Ascending aorta (tissue), 2 donors: ENCODE measurements at regions not wholly inside any gene's neighbourhood (a gene's known extent, or its start where the extent isn't known, plus 50 kb on each side); places are given as distances from the start of the nearest gene placed in this dataset.

ENCODE experiments used
- DNase-seq, 2 donors: peaks; one replicate each; pipeline ENCODE4 v3.0.0-alpha.2; 2019; ENCODE audit warnings: low spot score in 2 of 2
- H3K27ac ChIP-seq, 2 donors: fragments of 200-600 bp; sonication (generic); one replicate each; pipeline ENCODE4 v1.5.1; 2016 to 2017; ENCODE audit warnings: mild to moderate bottlenecking in 1 of 2
- H3K27me3 ChIP-seq: fragments of 200-600 bp; sonication (generic); one replicate; pipeline ENCODE4 v1.5.1; 2017
- H3K36me3 ChIP-seq, 2 donors: fragments of 200-600 bp; sonication (generic); one replicate each; pipeline ENCODE4 v1.5.1; 2016
- H3K4me1 ChIP-seq, 2 donors: fragments of 200-600 bp; sonication (generic); one replicate each; pipeline ENCODE4 v1.5.1; 2016 to 2017; ENCODE audit warnings: mild to moderate bottlenecking in 1 of 2
- H3K4me3 ChIP-seq, 2 donors: fragments of 200-600 bp; sonication (generic); one replicate each; pipeline ENCODE4 v1.5.1; 2016 to 2017; ENCODE audit warnings: mild to moderate bottlenecking in 1 of 2
- H3K9me3 ChIP-seq, 2 donors: fragments of 200-600 bp; sonication (generic); one replicate each; pipeline ENCODE4 v1.5.1; 2016
- CTCF ChIP-seq, 3 experiments: fragments of 200-600 bp in 2 of 3; fragments of 450-650 bp in 1 of 3; sonication (generic) in 2 of 3; IDR thresholded peaks; one replicate each; pipeline ENCODE4 v1.5.1; 2016 to 2019; ENCODE audit warnings: antibody characterized with exemption in 3 of 3, mild to moderate bottlenecking in 1 of 3, moderate library complexity in 1 of 3
- intact Hi-C: fragments of 100-400 bp; cut with DNase I; formaldehyde crosslinking; loops from one replicate; pipeline ENCODE4 v1.15.1; 2023

DNA sequence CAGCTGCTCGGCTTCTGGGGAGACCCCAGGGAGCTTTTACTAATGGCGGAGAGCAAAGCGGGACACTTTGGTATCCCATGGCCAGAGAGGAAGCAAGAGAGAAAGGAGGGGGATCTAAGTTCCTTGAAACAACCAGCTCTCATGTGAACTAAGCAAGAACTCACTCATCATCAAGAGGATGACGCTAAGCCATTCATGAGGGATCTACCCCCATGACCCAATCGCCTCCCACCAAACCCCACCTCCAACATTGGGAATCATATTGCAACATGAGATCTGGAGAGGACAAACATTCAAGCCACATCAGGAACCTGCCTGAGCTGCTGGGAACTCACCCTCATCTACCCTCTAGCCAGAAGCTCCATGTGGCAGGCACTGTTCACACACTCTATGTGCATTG lies 372.1 kb upstream of the RUNX1 start:
- no peaks in the 10 kb centered on the region for H3K27me3 ChIP-seq
- peaks cover 0 to 12% of the 10 kb centered on the region in 2 donors for H3K9me3 ChIP-seq
- H3K4me3 ChIP-seq, result no peak overlapping the region
- no peaks in the 10 kb centered on the region for H3K36me3 ChIP-seq
- H3K27ac ChIP-seq, result no peak overlapping the region
- intact Hi-C loops, result no loop called here
- TF ChIP-seq CTCF (IDR thresholded peaks at IDR 0.05), result no peak
- H3K4me1 ChIP-seq, result no peaks in the 10 kb centered on the region
- DNase-seq, result no peak

DNA sequence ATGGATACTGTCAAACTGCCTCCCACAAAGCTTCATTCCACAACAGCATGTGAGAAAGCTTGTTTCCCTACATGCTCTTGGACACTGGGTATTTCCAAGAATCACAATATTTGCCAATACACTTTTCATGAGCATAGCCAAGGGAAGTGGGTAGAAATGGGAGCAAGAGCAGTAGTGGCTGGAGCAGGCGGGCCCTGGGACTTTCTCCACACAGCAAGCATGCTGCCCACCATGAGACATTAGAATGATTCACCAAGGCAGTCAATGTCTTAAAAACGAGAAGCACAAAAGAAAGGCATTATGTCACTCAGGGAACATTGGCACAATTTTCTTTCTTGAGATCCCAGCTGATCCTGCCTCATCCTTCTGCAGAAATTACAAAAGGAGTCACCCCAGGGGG lies 371.6 kb upstream of the RUNX1 start:
- Histone ChIP-seq H3K4me3 (no peak overlapping the region), H3K27ac (no peak overlapping the region), H3K36me3 (no peaks in the 10 kb centered on the region), H3K9me3 (peaks cover 0 to 12% of the 10 kb centered on the region in 2 donors), H3K27me3 (no peaks in the 10 kb centered on the region), H3K4me1 (no peaks in the 10 kb centered on the region)
- DNase-seq, result no peak
- TF ChIP-seq CTCF (IDR thresholded peaks at IDR 0.05), result no peak
- intact Hi-C loops, result no loop called here

GRCh38 chr21:35417762-35418161 lies 368.7 kb upstream of the RUNX1 start:
- no peaks in the 10 kb centered on the region for H3K36me3 ChIP-seq
- intact Hi-C loops, result no loop called here
- H3K4me1 ChIP-seq, result no peaks in the 10 kb centered on the region
- TF ChIP-seq CTCF (IDR thresholded peaks at IDR 0.05), result no peak
- no peaks in the 10 kb centered on the region for H3K27me3 ChIP-seq
- DNase-seq, result no peak
- no peak overlapping the region for H3K27ac ChIP-seq
- H3K4me3 ChIP-seq, result no peak overlapping the region
- H3K9me3 ChIP-seq, result peaks cover 0 to 12% of the 10 kb centered on the region in 2 donors

- H3K36me3 ChIP-seq, result no peaks in the 10 kb centered on the region
- H3K4me1 ChIP-seq, result no peaks in the 10 kb centered on the region
- TF ChIP-seq CTCF (IDR thresholded peaks at IDR 0.05), result no peak
- intact Hi-C loops, result no loop called here
- peaks cover 0 to 6% of the 10 kb centered on the region in 2 donors for H3K9me3 ChIP-seq
- DNase-seq, result no peak
- no peaks in the 10 kb centered on the region for H3K27me3 ChIP-seq
- H3K4me3 ChIP-seq, result no peak overlapping the region
- H3K27ac ChIP-seq, result no peak overlapping the region
Observed at GRCh38 chr21:35416866-35417489, 367.9 kb upstream of the RUNX1 start.

DNA sequence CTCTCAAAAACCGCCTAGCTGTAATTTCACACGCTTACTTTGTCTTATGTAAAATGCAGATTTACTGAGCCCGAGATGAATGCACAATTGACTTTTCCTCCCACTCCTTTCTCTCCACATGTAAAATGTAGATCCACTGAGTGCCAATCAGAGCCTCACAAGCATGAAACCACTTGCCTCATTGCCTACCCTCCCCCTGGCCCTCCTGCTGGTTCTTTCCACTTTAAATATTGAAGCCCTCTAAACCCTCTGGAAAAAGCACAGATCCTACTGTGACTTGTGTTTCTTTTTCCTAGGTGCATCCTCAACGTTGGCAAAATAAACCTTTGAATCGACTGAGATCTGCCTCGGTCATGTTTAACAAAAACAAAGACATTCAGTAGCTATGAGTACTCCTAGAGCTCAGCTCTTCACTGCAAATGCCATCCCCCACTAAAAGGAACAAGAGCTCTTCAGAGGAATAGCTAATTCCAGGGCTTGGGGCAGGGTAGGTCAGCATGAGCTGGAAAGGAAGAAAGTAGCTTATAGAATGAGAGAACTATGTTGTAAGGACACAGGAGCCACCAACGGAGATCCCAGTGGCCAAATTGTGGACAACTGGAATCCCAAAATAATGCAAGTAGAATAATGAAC lies 365.5 kb upstream of the RUNX1 start:
- no peaks in the 10 kb centered on the region for H3K27me3 ChIP-seq
- H3K27ac ChIP-seq, result no peak overlapping the region
- no peak overlapping the region for H3K4me3 ChIP-seq
- no peak for TF ChIP-seq CTCF (IDR thresholded peaks at IDR 0.05)
- DNase-seq, result no peak
- H3K36me3 ChIP-seq, result no peaks in the 10 kb centered on the region
- intact Hi-C loops, result no loop called here
- no peaks in the 10 kb centered on the region for H3K9me3 ChIP-seq
- H3K4me1 ChIP-seq, result no peaks in the 10 kb centered on the region
